ENCODE measurements at regions not wholly inside any gene's neighbourhood (a gene's known extent, or its start where the extent isn't known, plus 50 kb on each side); places are given as distances from the start of the nearest gene placed in this dataset.

DNA sequence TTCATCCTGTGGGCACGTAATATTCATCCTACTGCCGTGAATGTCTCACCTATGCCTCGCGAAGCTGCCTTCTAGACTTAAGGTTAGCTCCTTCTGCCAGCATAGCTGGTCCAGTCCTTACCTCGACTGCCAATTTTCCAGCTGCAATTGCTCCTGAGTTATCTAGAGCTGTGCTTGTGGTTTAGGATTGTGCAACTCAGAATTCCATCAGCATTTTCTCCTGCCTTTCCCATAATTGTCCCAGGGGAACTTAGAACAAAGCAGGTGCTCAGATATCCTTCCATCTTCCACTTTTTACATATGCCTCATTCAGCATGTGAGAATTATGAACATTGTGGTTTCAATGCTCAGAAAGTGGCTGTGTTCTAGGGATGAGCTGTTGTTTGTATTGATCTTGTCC, 131.4 kb upstream of the ADGRL3 start:
- BruUV-seq (replicated peaks): no TSS peak
- H3K9me3 ChIP-seq (replicated peaks; ENCODE audit: control insufficient read depth, insufficient read depth, low read length): peaks cover 4% of the 10 kb centered on the region
- H3K27ac ChIP-seq (ENCODE audit: insufficient read depth, low read depth, low read length): no peak overlapping the region
- no peak overlapping the region for H3K4me2 ChIP-seq (ENCODE audit: insufficient read depth, low read length)
- DNase-seq (ENCODE audit: low read depth, low spot score) (no peak), FAIRE-seq (no peak)
- dilution Hi-C loops (cut with MboI; ENCODE audit: extremely low pct_ligation_motif_present, low sequenced_read_pairs) (no loop called here), intact Hi-C loops (cut with micrococcal nuclease) (no loop called here)
- H3K4me1 ChIP-seq (ENCODE audit: control insufficient read depth, extremely low read depth, insufficient read depth, low read length): no peaks in the 10 kb centered on the region
- H2AFZ ChIP-seq (ENCODE audit: low read depth, low read length): no peak overlapping the region
- no peak for TF ChIP-seq FOS (IDR thresholded peaks at IDR 0.05; ENCODE audit: borderline replicate concordance, insufficient read depth, low read length)
- CTCF ChIA-PET: no interaction called here
- H3K9me1 ChIP-seq (replicated peaks; ENCODE audit: control insufficient read depth, extremely low read depth, insufficient read depth, low read length): no peaks in the 10 kb centered on the region
- no peaks in the 10 kb centered on the region for H3K79me2 ChIP-seq (ENCODE audit: control insufficient read depth, insufficient read depth, low read length)
- H3K27me3 ChIP-seq (ENCODE audit: control insufficient read depth in 2 of 2, insufficient read depth in 2 of 2, low read length in 2 of 2): no peaks in the 10 kb centered on the region
- POLR2A ChIA-PET: no interaction called here
- H3K4me3 ChIP-seq (replicated peaks in 1 of 3; ENCODE audit: insufficient read depth in 1 of 3, low read depth in 1 of 3, low read length in 3 of 3): no peak overlapping the region
- no peak overlapping the region for H3K9ac ChIP-seq (replicated peaks; ENCODE audit: extremely low read depth, insufficient read depth, low read length)
- no peaks in the 10 kb centered on the region for H4K20me1 ChIP-seq (replicated peaks; ENCODE audit: control insufficient read depth, extremely low read depth, insufficient read depth, low read length)
- H3K36me3 ChIP-seq (ENCODE audit: control insufficient read depth in 2 of 2, extremely low read depth in 1 of 2, insufficient read depth in 2 of 2, low read length in 2 of 2): no peaks in the 10 kb centered on the region

DNA sequence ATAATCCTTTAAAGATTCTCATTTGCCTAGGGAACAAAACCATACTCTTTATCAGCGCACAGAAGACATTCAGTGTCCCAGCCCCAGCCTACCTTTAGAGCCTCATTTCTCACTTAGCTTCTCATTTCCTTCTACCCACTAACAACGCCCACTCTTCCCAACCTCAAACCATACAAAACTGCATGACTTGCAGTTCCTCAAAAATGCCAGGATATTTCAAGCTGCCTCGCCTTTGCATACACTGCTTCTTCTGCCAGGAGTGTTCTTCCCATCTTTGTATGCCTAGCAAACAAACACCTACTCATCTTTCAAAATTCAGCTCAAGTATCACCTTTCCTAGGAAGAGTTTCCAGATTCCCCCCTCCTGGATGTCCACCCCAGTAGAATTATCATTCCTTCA, 129.9 kb upstream of the ADGRL3 start:
- H3K27me3 ChIP-seq (ENCODE audit: control insufficient read depth in 2 of 2, insufficient read depth in 2 of 2, low read length in 2 of 2): no peaks in the 10 kb centered on the region
- no peak overlapping the region for H3K27ac ChIP-seq (ENCODE audit: insufficient read depth, low read depth, low read length)
- H3K9ac ChIP-seq (replicated peaks; ENCODE audit: extremely low read depth, insufficient read depth, low read length): no peak overlapping the region
- H3K4me2 ChIP-seq (ENCODE audit: insufficient read depth, low read length): no peak overlapping the region
- no peaks in the 10 kb centered on the region for H4K20me1 ChIP-seq (replicated peaks; ENCODE audit: control insufficient read depth, extremely low read depth, insufficient read depth, low read length)
- ChIA-PET CTCF (no interaction called here), POLR2A (no interaction called here)
- no peaks in the 10 kb centered on the region for H3K79me2 ChIP-seq (ENCODE audit: control insufficient read depth, insufficient read depth, low read length)
- intact Hi-C loops (cut with micrococcal nuclease): no loop called here
- peaks cover 4% of the 10 kb centered on the region for H3K9me3 ChIP-seq (replicated peaks; ENCODE audit: control insufficient read depth, insufficient read depth, low read length)
- no peak overlapping the region for H2AFZ ChIP-seq (ENCODE audit: low read depth, low read length)
- no peaks in the 10 kb centered on the region for H3K36me3 ChIP-seq (ENCODE audit: control insufficient read depth in 2 of 2, extremely low read depth in 1 of 2, insufficient read depth in 2 of 2, low read length in 2 of 2)
- dilution Hi-C loops (cut with MboI; ENCODE audit: extremely low pct_ligation_motif_present, low sequenced_read_pairs): no loop called here
- BruUV-seq (replicated peaks): no TSS peak
- DNase-seq (ENCODE audit: low read depth, low spot score) (no peak), FAIRE-seq (no peak)
- no peaks in the 10 kb centered on the region for H3K4me1 ChIP-seq (ENCODE audit: control insufficient read depth, extremely low read depth, insufficient read depth, low read length)
- no peak overlapping the region for H3K4me3 ChIP-seq (replicated peaks in 1 of 3; ENCODE audit: insufficient read depth in 1 of 3, low read depth in 1 of 3, low read length in 3 of 3)
- no peaks in the 10 kb centered on the region for H3K9me1 ChIP-seq (replicated peaks; ENCODE audit: control insufficient read depth, extremely low read depth, insufficient read depth, low read length)
- no peak for TF ChIP-seq MYC (IDR thresholded peaks at IDR 0.05; ENCODE audit: low read depth, low read length)
- no peak for TF ChIP-seq FOS (IDR thresholded peaks at IDR 0.05; ENCODE audit: borderline replicate concordance, insufficient read depth, low read length)
- TF ChIP-seq POLR2A (IDR thresholded peaks at IDR 0.05; ENCODE audit: low read depth, low read length): no peak
- no peak for TF ChIP-seq POLR2AphosphoS5 (IDR thresholded peaks at IDR 0.05; ENCODE audit: insufficient read depth, low read depth, low read length)
- TF ChIP-seq, protein P1, sequence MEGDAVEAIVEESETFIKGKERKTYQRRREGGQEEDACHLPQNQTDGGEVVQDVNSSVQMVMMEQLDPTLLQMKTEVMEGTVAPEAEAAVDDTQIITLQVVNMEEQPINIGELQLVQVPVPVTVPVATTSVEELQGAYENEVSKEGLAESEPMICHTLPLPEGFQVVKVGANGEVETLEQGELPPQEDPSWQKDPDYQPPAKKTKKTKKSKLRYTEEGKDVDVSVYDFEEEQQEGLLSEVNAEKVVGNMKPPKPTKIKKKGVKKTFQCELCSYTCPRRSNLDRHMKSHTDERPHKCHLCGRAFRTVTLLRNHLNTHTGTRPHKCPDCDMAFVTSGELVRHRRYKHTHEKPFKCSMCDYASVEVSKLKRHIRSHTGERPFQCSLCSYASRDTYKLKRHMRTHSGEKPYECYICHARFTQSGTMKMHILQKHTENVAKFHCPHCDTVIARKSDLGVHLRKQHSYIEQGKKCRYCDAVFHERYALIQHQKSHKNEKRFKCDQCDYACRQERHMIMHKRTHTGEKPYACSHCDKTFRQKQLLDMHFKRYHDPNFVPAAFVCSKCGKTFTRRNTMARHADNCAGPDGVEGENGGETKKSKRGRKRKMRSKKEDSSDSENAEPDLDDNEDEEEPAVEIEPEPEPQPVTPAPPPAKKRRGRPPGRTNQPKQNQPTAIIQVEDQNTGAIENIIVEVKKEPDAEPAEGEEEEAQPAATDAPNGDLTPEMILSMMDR (IDR thresholded peaks at IDR 0.05; ENCODE audit: extremely low read depth in 1 of 2, insufficient read depth in 1 of 2, low read depth in 1 of 2, low read length in 2 of 2): no peak
- TF ChIP-seq GATA2 (IDR thresholded peaks at IDR 0.05; ENCODE audit: insufficient read depth, insufficient read length, low read depth, low read length): no peak
- TF ChIP-seq, protein P2, sequence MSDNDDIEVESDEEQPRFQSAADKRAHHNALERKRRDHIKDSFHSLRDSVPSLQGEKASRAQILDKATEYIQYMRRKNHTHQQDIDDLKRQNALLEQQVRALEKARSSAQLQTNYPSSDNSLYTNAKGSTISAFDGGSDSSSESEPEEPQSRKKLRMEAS (IDR thresholded peaks at IDR 0.05; ENCODE audit: insufficient read depth, insufficient read length): no peak
- TF ChIP-seq EZH2 (IDR thresholded peaks at IDR 0.05; ENCODE audit: borderline replicate concordance, low read depth, low read length, severe bottlenecking): no peak
- no peak for TF ChIP-seq JUN (IDR thresholded peaks at IDR 0.05; ENCODE audit: borderline replicate concordance, insufficient read depth, insufficient read length, low read depth)
